HG03159 (cell line): ENCODE measurements at regions not wholly inside any gene's neighbourhood (a gene's known extent, or its start where the extent isn't known, plus 50 kb on each side); places are given as distances from the start of the nearest gene placed in this dataset.

Experiments
- ATAC-seq: cut with Tn5 transposase; IDR thresholded peaks from one replicate; pipeline ENCODE4 v1.9.1; 2021; ENCODE audit warnings: mild to moderate bottlenecking, moderate library complexity; ENCODE audit not compliant: unreplicated experiment

GRCh38 chr13:82740442-82740841 is 1141.8 kb downstream of the SLITRK1 start:
- ATAC-seq, result no peak

GRCh38 chr13:82739881-82740280 is 1142.4 kb downstream of the SLITRK1 start:
- ATAC-seq, result no peak

DNA sequence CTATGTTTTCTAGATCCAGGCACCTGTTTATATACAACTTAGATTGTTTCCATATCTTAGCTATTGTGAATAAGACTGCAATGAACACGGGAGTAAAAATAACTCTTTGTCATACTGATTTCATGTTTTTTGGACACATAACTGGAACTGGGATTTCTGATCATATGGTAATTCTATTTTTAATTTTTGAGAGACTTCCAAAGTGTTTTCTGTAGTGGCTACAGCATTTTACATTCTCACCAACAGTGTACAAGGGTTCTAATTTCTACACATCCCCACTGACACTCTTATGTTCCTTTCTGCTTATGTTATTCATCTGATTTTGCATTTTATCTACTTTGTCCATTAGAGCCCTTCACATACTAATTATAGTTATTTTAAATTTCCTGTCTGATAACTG is 1152.9 kb downstream of the SLITRK1 start:
- ATAC-seq, result no peak

GRCh38 chr13:82720986-82721385 is 1161.3 kb downstream of the SLITRK1 start:
- ATAC-seq, result no peak

GRCh38 chr13:82719987-82720386 is 1162.3 kb downstream of the SLITRK1 start:
- no peak for ATAC-seq

GRCh38 chr13:82717249-82717648 is 1165.0 kb downstream of the SLITRK1 start:
- ATAC-seq, result no peak

DNA sequence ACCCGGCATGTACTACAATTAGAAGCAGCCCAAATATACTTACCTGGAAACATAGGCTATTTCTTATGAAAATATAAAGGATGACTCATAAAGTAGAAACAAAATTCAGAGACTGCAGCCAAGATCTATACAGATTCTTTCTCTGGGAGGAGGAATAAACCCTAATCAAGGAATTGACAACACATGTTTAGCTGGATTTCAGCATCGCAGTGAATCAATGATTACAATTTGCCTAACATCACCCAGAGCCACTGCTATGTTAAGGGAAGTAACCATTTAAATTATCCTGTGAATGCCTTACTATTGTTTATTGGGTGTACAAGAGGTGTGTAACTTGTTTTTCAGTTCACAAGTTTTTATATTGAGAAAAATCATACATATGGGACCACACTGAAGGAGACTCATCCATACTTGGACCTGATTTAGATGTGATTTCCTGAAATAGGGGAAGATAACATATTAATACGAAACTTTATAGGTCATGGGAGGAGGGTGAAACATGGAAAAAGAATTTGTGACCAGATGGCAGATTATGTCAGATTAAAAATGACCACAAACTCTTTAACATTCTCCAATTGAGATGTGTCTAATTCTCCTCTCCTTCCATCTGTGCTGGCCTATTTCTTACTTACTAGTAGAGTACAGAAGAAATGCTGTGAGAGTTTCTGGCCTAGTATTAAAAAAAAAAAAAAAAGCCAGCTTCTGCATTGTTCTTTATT is 1168.4 kb downstream of the SLITRK1 start:
- ATAC-seq, result no peak

GRCh38 chr13:82702513-82702912 is 1179.8 kb downstream of the SLITRK1 start:
- ATAC-seq, result no peak

GRCh38 chr13:82701020-82701419 is 1181.3 kb downstream of the SLITRK1 start:
- no peak for ATAC-seq

DNA sequence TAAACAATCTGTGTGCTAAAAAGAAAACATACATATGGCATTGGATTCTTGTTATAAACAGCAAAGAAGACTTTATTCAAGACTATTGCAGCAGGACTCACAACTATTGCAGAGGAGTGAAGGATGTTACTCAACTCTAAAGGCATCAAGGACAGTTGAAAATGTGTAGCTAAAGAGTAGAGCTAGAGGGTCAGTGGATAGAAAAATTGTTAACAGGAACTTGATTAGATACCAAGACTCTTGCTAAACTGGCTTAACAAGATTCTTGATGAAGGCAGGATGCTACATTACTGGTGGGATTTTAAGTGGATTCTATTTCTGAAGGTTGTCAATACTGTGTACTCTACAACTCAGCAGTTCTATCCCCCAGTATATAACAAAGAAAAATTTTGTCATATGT is 1183.3 kb downstream of the SLITRK1 start:
- ATAC-seq, result no peak

DNA sequence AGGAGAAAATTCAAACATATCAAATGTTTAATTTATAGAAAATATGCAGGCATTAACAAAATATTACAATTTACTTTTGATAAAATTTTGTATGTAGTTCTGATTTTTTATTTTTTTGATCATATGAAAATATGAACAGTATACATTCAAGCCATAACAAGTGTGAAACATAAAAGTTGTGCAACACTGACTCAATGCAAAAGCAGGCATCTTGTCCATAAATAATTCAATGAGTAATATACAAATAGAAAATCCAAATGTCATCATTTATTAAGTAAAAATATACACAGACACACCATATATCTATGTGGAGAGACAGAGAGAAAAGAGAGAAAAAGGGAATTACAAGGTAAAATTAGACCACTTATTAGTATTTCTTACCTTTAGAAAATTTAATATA is 1183.9 kb downstream of the SLITRK1 start:
- ATAC-seq, result no peak

DNA sequence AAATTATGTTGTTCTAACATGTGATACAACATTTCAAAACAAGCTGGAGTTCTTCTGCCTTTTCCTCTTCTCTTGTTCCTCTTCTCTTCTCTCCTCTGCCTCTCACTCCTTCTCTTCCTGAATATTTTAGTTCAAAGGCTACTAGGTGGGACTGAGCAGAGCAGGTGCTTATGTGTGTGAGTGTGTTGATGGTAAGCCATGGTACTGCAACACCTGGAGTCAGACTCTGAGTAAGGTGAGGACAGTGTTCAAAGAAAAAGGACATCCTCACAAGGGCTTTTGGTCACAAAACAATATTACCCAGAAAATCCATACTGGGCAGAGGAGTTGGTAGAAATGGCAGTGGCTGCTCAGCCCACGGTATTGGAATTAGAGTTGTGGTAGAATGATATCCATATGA is 1188.7 kb downstream of the SLITRK1 start:
- no peak for ATAC-seq

DNA sequence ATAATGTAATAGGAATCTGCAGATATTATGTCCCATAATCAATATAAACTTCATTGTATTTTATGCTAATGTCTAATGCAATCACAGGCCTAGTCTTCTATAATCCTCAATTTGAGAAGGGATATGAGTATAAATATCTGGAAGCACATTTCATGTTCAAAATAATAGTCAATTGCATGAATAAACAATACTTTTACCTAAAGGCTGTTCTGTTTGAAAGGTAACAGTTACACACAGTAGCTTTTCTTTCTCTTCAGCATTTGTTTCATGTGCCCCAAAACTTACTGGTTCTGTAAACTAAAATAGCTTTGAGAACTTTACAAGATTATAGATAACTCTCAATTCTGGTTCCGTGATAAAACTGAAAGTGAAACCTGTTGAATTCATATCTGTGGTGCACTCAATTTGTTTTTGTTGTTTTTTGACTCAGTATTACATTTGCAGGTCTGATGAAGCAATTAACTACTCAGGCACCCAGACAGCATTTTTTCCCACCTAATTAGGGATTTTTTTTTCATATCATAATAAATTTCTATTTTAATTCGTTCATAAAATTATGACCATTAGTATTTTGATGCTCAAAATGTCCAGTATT is 1193.8 kb downstream of the SLITRK1 start:
- peak; percentile 83 for ATAC-seq

- no peak for ATAC-seq
Measured at GRCh38 chr13:82687884-82688283, 1194.4 kb downstream of the SLITRK1 start.

DNA sequence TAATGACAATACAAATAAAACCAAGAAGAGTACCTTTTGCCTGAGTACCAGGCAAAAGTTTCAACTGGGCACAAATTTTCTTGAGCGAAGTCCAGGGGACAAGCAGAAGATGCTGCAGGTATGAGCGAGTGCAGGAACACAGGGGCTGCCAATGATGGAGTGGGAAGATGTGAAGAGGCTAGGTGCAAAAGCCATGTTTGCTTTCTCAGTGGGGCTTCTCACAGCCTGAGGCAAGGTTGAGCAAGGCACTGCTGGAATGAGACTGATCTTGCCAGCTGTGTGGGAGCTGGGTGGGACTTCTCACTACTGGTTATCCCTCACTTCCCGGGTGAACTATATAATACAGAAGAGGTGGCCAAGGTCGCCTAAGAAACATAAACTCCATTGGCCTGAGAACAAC is 1200.7 kb downstream of the SLITRK1 start:
- ATAC-seq, result no peak

- no peak for ATAC-seq
Measured at GRCh38 chr13:82678052-82678451, 1204.2 kb downstream of the SLITRK1 start.

DNA sequence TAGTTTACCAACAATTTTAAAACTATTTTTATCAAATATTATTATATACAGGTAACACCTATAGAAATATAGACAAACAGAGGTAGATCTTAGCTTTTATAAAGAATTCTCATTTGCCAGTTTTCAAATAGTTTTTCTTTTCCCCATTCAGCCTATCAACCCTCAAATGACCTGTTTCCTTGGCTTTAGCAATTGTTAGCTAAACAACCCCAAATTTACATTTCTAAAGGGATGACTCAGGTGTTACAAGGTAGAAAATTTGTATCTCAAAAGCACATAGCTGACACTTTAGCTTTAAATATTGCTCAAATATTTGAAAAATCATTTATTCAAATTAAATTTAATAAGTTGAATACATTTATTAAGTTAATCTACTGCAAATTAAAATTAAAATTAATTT is 1207.2 kb downstream of the SLITRK1 start:
- no peak for ATAC-seq

DNA sequence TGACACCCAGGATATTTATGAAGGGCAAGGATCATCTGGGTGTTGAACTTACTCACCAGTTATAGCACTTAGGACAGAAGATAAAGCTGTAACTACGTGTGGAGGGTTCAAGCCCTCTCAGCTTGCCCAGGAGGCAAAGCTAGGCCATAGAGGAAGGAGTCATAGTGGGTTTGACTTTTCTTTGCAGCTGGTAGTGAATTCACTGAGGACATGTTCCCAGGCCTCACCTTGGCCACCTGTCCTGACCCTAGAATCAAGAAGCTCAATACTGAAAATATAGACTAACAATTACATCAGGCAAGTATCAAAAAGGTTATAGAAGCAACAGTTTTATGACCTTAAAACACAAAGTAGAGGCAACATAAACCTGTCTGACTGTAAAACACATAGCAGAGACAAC is 1207.7 kb downstream of the SLITRK1 start:
- no peak for ATAC-seq

- ATAC-seq, result no peak
Measured at GRCh38 chr13:82672248-82672647, 1210.0 kb downstream of the SLITRK1 start.

DNA sequence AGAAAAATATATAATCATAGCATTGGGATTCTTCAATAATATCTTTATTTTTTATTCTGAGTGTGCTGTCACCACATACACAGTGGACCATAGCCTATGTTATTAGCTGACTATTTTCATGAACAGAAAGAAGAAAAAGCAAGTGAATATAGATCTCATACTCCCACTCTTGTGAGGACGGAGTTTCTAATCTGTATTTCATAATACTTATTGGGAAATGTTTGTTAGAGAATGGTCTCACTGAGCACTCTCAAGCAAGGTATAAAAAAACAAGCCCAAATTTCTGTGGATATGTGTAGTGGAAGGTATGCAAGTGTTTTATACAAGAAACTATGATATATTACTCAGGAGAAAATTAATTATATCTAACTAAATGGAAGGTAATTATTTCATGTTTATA is 1218.1 kb downstream of the SLITRK1 start:
- ATAC-seq, result no peak

GRCh38 chr13:82661126-82661525 is 1221.1 kb downstream of the SLITRK1 start:
- ATAC-seq, result no peak

DNA sequence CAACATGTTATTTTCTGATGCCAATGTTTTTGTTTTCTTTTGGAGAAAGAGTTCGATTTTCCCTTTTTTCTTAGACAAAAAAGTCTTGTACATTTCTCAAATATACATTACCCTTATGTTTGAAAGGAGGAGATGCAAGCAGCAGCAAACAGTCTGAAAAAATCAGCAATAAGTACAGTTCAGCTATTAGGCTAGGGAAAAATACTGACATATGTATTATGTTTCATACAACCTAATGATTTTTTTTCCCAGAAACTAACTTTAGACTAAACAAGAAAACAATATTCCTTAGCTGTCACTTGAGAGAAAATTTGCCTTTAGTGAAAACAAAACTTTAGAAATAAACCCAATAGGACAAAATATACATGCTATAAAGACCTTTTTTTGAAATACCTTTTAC is 1223.5 kb downstream of the SLITRK1 start:
- ATAC-seq, result no peak

GRCh38 chr13:82657471-82657870 is 1224.8 kb downstream of the SLITRK1 start:
- ATAC-seq, result no peak
